Activated CD4-positive, alpha-beta T cell treated with anti-CD3 and anti-CD28 coated beads, Interleukin-2, amount 10 ng/mL, durations not matched to agents 7 days and 5 days (primary cell): ENCODE measurements at regions not wholly inside any gene's neighbourhood (a gene's known extent, or its start where the extent isn't known, plus 50 kb on each side); places are given as distances from the start of the nearest gene placed in this dataset.
A peak's percentile ranks its signal among the peaks of the same experiment; 100 is the strongest.

ENCODE experiments used
- CTCF ChIA-PET: fragments of 350-600 bp; sonication (Branson Sonifier 250); formaldehyde crosslinking; loops from one replicate; lab custom pipeline; 2021; ENCODE audit warnings: antibody characterized with exemption; lab: Charles Lee
- POLR2A ChIA-PET: fragments of 350-600 bp; sonication (Branson Sonifier 250); formaldehyde crosslinking; loops from one replicate; lab custom pipeline; 2021; ENCODE audit warnings: antibody characterized with exemption; lab: Charles Lee
- DNase-seq: peaks from one replicate; pipeline ENCODE4 v3.0.0-alpha.2; 2020
- H3K27ac Mint-ChIP-seq: one replicate; pipeline ENCODE4 v1.8.0; 2021; ENCODE audit warnings: mild to moderate bottlenecking, moderate library complexity, mixed read lengths
- H3K27me3 Mint-ChIP-seq: one replicate; pipeline ENCODE4 v1.8.0; 2021; ENCODE audit warnings: mixed read lengths
- H3K36me3 Mint-ChIP-seq: one replicate; pipeline ENCODE4 v1.8.0; 2021; ENCODE audit warnings: low read depth, mixed read lengths
- H3K4me1 Mint-ChIP-seq: one replicate; pipeline ENCODE4 v1.8.0; 2021; ENCODE audit warnings: mixed read lengths
- H3K4me3 Mint-ChIP-seq: one replicate; pipeline ENCODE4 v1.8.0; 2021; ENCODE audit warnings: mild to moderate bottlenecking, moderate library complexity, mixed read lengths
- H3K9me3 Mint-ChIP-seq: one replicate; pipeline ENCODE4 v1.8.0; 2021; ENCODE audit warnings: mixed read lengths

- Mint-ChIP-seq H3K36me3 (no peaks in the 10 kb centered on the region), H3K27ac (no peak overlapping the region), H3K9me3 (no peaks in the 10 kb centered on the region), H3K4me3 (no peak overlapping the region), H3K27me3 (no peaks in the 10 kb centered on the region), H3K4me1 (no peaks in the 10 kb centered on the region)
- ChIA-PET CTCF (no interaction called here), POLR2A (no interaction called here)
- DNase-seq = no peak
These were observed 622.4 kb downstream of the BCOR start for GRCh38 chrX:39475372-39475771.

- Mint-ChIP-seq H3K9me3 (no peaks in the 10 kb centered on the region), H3K27me3 (no peaks in the 10 kb centered on the region), H3K4me1 (no peaks in the 10 kb centered on the region), H3K36me3 (no peaks in the 10 kb centered on the region), H3K4me3 (no peak overlapping the region), H3K27ac (peak overlapping the region; percentile 19)
- CTCF ChIA-PET = interaction anchor here (0.8 kb wide), 1 partner anchor 53 kb away, joined by 3 read pairs; no protein-coding TSS in a partner anchor
- POLR2A ChIA-PET = no interaction called here
- DNase-seq = no peak
These were observed 621.1 kb downstream of the BCOR start for GRCh38 chrX:39476604-39477021.

GRCh38 chrX:39477031-39477761 lies 620.6 kb downstream of the BCOR start:
- H3K27ac Mint-ChIP-seq = peak overlapping the region; percentile 19
- H3K27me3 Mint-ChIP-seq = no peaks in the 10 kb centered on the region
- no peaks in the 10 kb centered on the region for H3K36me3 Mint-ChIP-seq
- no peaks in the 10 kb centered on the region for H3K9me3 Mint-ChIP-seq
- DNase-seq = no peak
- POLR2A ChIA-PET = no interaction called here
- CTCF ChIA-PET = interaction anchor here (0.8 to 0.9 kb wide), 2 partner anchors 18 to 23 kb away, joined by 3 to 4 read pairs; no protein-coding TSS in a partner anchor
- no peaks in the 10 kb centered on the region for H3K4me1 Mint-ChIP-seq
- no peak overlapping the region for H3K4me3 Mint-ChIP-seq

GRCh38 chrX:39477762-39478120 lies 620.0 kb downstream of the BCOR start:
- H3K36me3 Mint-ChIP-seq = no peaks in the 10 kb centered on the region
- ChIA-PET POLR2A (no interaction called here), CTCF (interaction anchor here (0.7 to 0.9 kb wide), 3 partner anchors 11 to 23 kb away, joined by 3 to 4 read pairs (median 3); no protein-coding TSS in a partner anchor)
- H3K9me3 Mint-ChIP-seq = no peaks in the 10 kb centered on the region
- H3K27me3 Mint-ChIP-seq = no peaks in the 10 kb centered on the region
- no peak overlapping the region for H3K27ac Mint-ChIP-seq
- DNase-seq = no peak
- no peaks in the 10 kb centered on the region for H3K4me1 Mint-ChIP-seq
- H3K4me3 Mint-ChIP-seq = no peak overlapping the region

GRCh38 chrX:39479856-39480255 lies 617.9 kb downstream of the BCOR start:
- no peak overlapping the region for H3K27ac Mint-ChIP-seq
- no peaks in the 10 kb centered on the region for H3K4me1 Mint-ChIP-seq
- no peak for DNase-seq
- ChIA-PET CTCF (no interaction called here), POLR2A (no interaction called here)
- no peak overlapping the region for H3K4me3 Mint-ChIP-seq
- H3K9me3 Mint-ChIP-seq = no peaks in the 10 kb centered on the region
- no peaks in the 10 kb centered on the region for H3K27me3 Mint-ChIP-seq
- H3K36me3 Mint-ChIP-seq = no peaks in the 10 kb centered on the region

- no peak for DNase-seq
- Mint-ChIP-seq H3K4me1 (no peaks in the 10 kb centered on the region), H3K27me3 (no peaks in the 10 kb centered on the region), H3K36me3 (no peaks in the 10 kb centered on the region), H3K9me3 (no peaks in the 10 kb centered on the region), H3K4me3 (no peak overlapping the region), H3K27ac (no peak overlapping the region)
- POLR2A ChIA-PET = no interaction called here
- CTCF ChIA-PET = interaction anchor here (0.8 to 1.0 kb wide), 2 partner anchors 11 to 318 kb away, joined by 3 read pairs; no protein-coding TSS in a partner anchor
These were observed 616.8 kb downstream of the BCOR start for GRCh38 chrX:39480963-39481362.

- POLR2A ChIA-PET = interaction anchor here (0.6 kb wide), 1 partner anchor 19 kb away, joined by 3 read pairs; no protein-coding TSS in a partner anchor
- H3K27me3 Mint-ChIP-seq = no peaks in the 10 kb centered on the region
- DNase-seq = no peak
- no peaks in the 10 kb centered on the region for H3K9me3 Mint-ChIP-seq
- CTCF ChIA-PET = interaction anchor here (0.8 to 1.0 kb wide), 2 partner anchors 10 to 318 kb away, joined by 3 read pairs; no protein-coding TSS in a partner anchor
- no peak overlapping the region for H3K4me3 Mint-ChIP-seq
- H3K27ac Mint-ChIP-seq = no peak overlapping the region
- H3K4me1 Mint-ChIP-seq = no peaks in the 10 kb centered on the region
- H3K36me3 Mint-ChIP-seq = no peaks in the 10 kb centered on the region
These were observed 616.1 kb downstream of the BCOR start for GRCh38 chrX:39481621-39482020.

- Mint-ChIP-seq H3K4me1 (peaks cover 2% of the 10 kb centered on the region), H3K9me3 (no peaks in the 10 kb centered on the region), H3K27me3 (no peaks in the 10 kb centered on the region), H3K36me3 (no peaks in the 10 kb centered on the region), H3K27ac (no peak overlapping the region), H3K4me3 (no peak overlapping the region)
- ChIA-PET POLR2A (no interaction called here), CTCF (interaction anchor here (0.6 kb wide), 1 partner anchor 45 kb away, joined by 4 read pairs; no protein-coding TSS in a partner anchor)
- no peak for DNase-seq
These were observed 613.3 kb downstream of the BCOR start for GRCh38 chrX:39484159-39485068.

- no peak overlapping the region for H3K4me3 Mint-ChIP-seq
- CTCF ChIA-PET = no interaction called here
- no peaks in the 10 kb centered on the region for H3K36me3 Mint-ChIP-seq
- POLR2A ChIA-PET = no interaction called here
- H3K9me3 Mint-ChIP-seq = peaks cover 2% of the 10 kb centered on the region
- DNase-seq = no peak
- H3K27me3 Mint-ChIP-seq = no peaks in the 10 kb centered on the region
- peaks cover 15% of the 10 kb centered on the region for H3K4me1 Mint-ChIP-seq
- no peak overlapping the region for H3K27ac Mint-ChIP-seq
These were observed 610.4 kb downstream of the BCOR start for GRCh38 chrX:39487166-39487968.

GRCh38 chrX:39487969-39488330 lies 609.8 kb downstream of the BCOR start:
- no peaks in the 10 kb centered on the region for H3K36me3 Mint-ChIP-seq
- H3K27ac Mint-ChIP-seq = no peak overlapping the region
- CTCF ChIA-PET = no interaction called here
- no peaks in the 10 kb centered on the region for H3K27me3 Mint-ChIP-seq
- H3K9me3 Mint-ChIP-seq = peaks cover 2% of the 10 kb centered on the region
- no peak for DNase-seq
- no peak overlapping the region for H3K4me3 Mint-ChIP-seq
- peaks cover 21% of the 10 kb centered on the region for H3K4me1 Mint-ChIP-seq
- POLR2A ChIA-PET = no interaction called here

GRCh38 chrX:39491548-39492297 lies 606.0 kb downstream of the BCOR start:
- no peaks in the 10 kb centered on the region for H3K36me3 Mint-ChIP-seq
- peaks cover 22% of the 10 kb centered on the region for H3K4me1 Mint-ChIP-seq
- peak overlapping the region; percentile 62 for H3K27ac Mint-ChIP-seq
- ChIA-PET CTCF (interaction anchor here (1.4 kb wide), 1 partner anchor 10 kb away, joined by 3 read pairs; no protein-coding TSS in a partner anchor), POLR2A (no interaction called here)
- H3K9me3 Mint-ChIP-seq = peaks cover 2% of the 10 kb centered on the region
- peak; percentile 48 for DNase-seq
- H3K27me3 Mint-ChIP-seq = no peaks in the 10 kb centered on the region
- no peak overlapping the region for H3K4me3 Mint-ChIP-seq
